Fibroblast of skin of right biceps (primary cell): ENCODE measurements at regions not wholly inside any gene's neighbourhood (a gene's known extent, or its start where the extent isn't known, plus 50 kb on each side); places are given as distances from the start of the nearest gene placed in this dataset.

Source experiments
- DNase-seq: peaks from one replicate; pipeline ENCODE4 v3.0.0-alpha.2; 2013

GRCh38 chr5:135134691-135135381, 100.8 kb upstream of the PITX1 start:
- DNase-seq: no peak

- no peak for DNase-seq
Observed at GRCh38 chr5:135133698-135134515, 99.9 kb upstream of the PITX1 start.

GRCh38 chr5:135133181-135133580, 99.2 kb upstream of the PITX1 start:
- DNase-seq: no peak

GRCh38 chr5:135131801-135132680, 98.0 kb upstream of the PITX1 start:
- no peak for DNase-seq

- DNase-seq: peak; percentile 7
Observed at GRCh38 chr5:135130261-135131215, 96.5 kb upstream of the PITX1 start.

- DNase-seq: no peak
Observed at GRCh38 chr5:135129307-135129706, 95.3 kb upstream of the PITX1 start.

- no peak for DNase-seq
Observed at GRCh38 chr5:135128361-135128760, 94.3 kb upstream of the PITX1 start.

- peak; percentile 51 for DNase-seq
Observed at GRCh38 chr5:135127439-135128240, 93.6 kb upstream of the PITX1 start.

- no peak for DNase-seq
Observed at GRCh38 chr5:135126688-135127438, 92.8 kb upstream of the PITX1 start.

GRCh38 chr5:135124724-135125123, 90.7 kb upstream of the PITX1 start:
- no peak for DNase-seq

- DNase-seq: no peak
Observed at GRCh38 chr5:135124128-135124527, 90.1 kb upstream of the PITX1 start.

GRCh38 chr5:135122797-135123196, 88.8 kb upstream of the PITX1 start:
- no peak for DNase-seq

GRCh38 chr5:135120951-135121350, 86.9 kb upstream of the PITX1 start:
- no peak for DNase-seq

- no peak for DNase-seq
Observed at GRCh38 chr5:135119481-135119880, 85.5 kb upstream of the PITX1 start.

- no peak for DNase-seq
Observed at GRCh38 chr5:135117590-135117989, 83.6 kb upstream of the PITX1 start.

GRCh38 chr5:135116160-135116561, 82.1 kb upstream of the PITX1 start:
- DNase-seq: no peak

- DNase-seq: no peak
Observed at GRCh38 chr5:135115591-135115990, 81.6 kb upstream of the PITX1 start.

GRCh38 chr5:135114759-135115158, 80.7 kb upstream of the PITX1 start:
- no peak for DNase-seq

- no peak for DNase-seq
Observed at GRCh38 chr5:135112008-135112725, 78.1 kb upstream of the PITX1 start.
